ENCODE measurements at regions not wholly inside any gene's neighbourhood (a gene's known extent, or its start where the extent isn't known, plus 50 kb on each side); places are given as distances from the start of the nearest gene placed in this dataset.

- Histone ChIP-seq H3K4me1 (no peaks in the 10 kb centered on the region), H3K4me3 (no peak overlapping the region), H3K36me3 (no peaks in the 10 kb centered on the region), H3K9me3 (no peaks in the 10 kb centered on the region), H3K27ac (no peak overlapping the region), H3K27me3 (no peaks in the 10 kb centered on the region)
- intact Hi-C loops (cut with DNase I; ENCODE audit: low total_unique reads), result no loop called here
- no peak for TF ChIP-seq CTCF (IDR thresholded peaks at IDR 0.05)
- no peak for DNase-seq
These were observed 50.8 kb upstream of the CPOX start for GRCh38 chr3:98644168-98644567.

GRCh38 chr3:98645039-98645438 lies 51.6 kb upstream of the CPOX start:
- Histone ChIP-seq H3K27me3 (no peaks in the 10 kb centered on the region), H3K4me1 (no peaks in the 10 kb centered on the region), H3K9me3 (no peaks in the 10 kb centered on the region), H3K27ac (no peak overlapping the region), H3K4me3 (no peak overlapping the region), H3K36me3 (no peaks in the 10 kb centered on the region)
- TF ChIP-seq CTCF (IDR thresholded peaks at IDR 0.05), result no peak
- DNase-seq, result peak in 1 of 2 donors; percentile 22
- intact Hi-C loops (cut with DNase I; ENCODE audit: low total_unique reads), result no loop called here

GRCh38 chr3:98646680-98647079 lies 53.3 kb upstream of the CPOX start:
- intact Hi-C loops (cut with DNase I; ENCODE audit: low total_unique reads), result no loop called here
- Histone ChIP-seq H3K27me3 (no peaks in the 10 kb centered on the region), H3K9me3 (no peaks in the 10 kb centered on the region), H3K36me3 (no peaks in the 10 kb centered on the region), H3K4me1 (peaks cover 0 to 16% (median 0%) of the 10 kb centered on the region in 4 donors), H3K4me3 (no peak overlapping the region), H3K27ac (no peak overlapping the region)
- TF ChIP-seq CTCF (IDR thresholded peaks at IDR 0.05), result no peak
- DNase-seq, result no peak

GRCh38 chr3:98647197-98647596 lies 53.8 kb upstream of the CPOX start:
- Histone ChIP-seq H3K4me1 (peaks cover 0 to 16% (median 0%) of the 10 kb centered on the region in 4 donors), H3K4me3 (no peak overlapping the region), H3K27ac (no peak overlapping the region), H3K36me3 (no peaks in the 10 kb centered on the region), H3K27me3 (no peaks in the 10 kb centered on the region), H3K9me3 (no peaks in the 10 kb centered on the region)
- DNase-seq, result no peak
- intact Hi-C loops (cut with DNase I; ENCODE audit: low total_unique reads), result no loop called here
- TF ChIP-seq CTCF (IDR thresholded peaks at IDR 0.05), result no peak

- TF ChIP-seq CTCF (IDR thresholded peaks at IDR 0.05), result no peak
- H3K9me3 ChIP-seq, result no peaks in the 10 kb centered on the region
- no peaks in the 10 kb centered on the region for H3K36me3 ChIP-seq
- no peak overlapping the region for H3K4me3 ChIP-seq
- H3K4me1 ChIP-seq, result peaks cover 0 to 16% (median 0%) of the 10 kb centered on the region in 4 donors
- no peak for DNase-seq
- intact Hi-C loops (cut with DNase I; ENCODE audit: low total_unique reads), result no loop called here
- no peak overlapping the region for H3K27ac ChIP-seq
- H3K27me3 ChIP-seq, result no peaks in the 10 kb centered on the region
These were observed 57.8 kb upstream of the CPOX start for GRCh38 chr3:98650971-98651779.
